Upper lobe of right lung (tissue), 1 donor: ENCODE measurements at regions not wholly inside any gene's neighbourhood (a gene's known extent, or its start where the extent isn't known, plus 50 kb on each side); places are given as distances from the start of the nearest gene placed in this dataset.
A peak's percentile ranks its signal among the peaks of the same experiment; 100 is the strongest.

ENCODE experiments used
- ATAC-seq: fragments of 200-7000 bp; cut with Tn5 transposase; one replicate; pipeline ENCODE4 v1.9.1; 2020; ENCODE audit warnings: mild to moderate bottlenecking, moderate library complexity
- DNase-seq: peaks from one replicate; pipeline ENCODE4 v3.0.0-alpha.2; 2020
- H3K27ac ChIP-seq: fragments of 200-600 bp; one replicate; pipeline ENCODE4 v1.8.0; 2022
- H3K27me3 ChIP-seq: fragments of 200-600 bp; one replicate; pipeline ENCODE4 v1.8.0; 2022; ENCODE audit warnings: mild to moderate bottlenecking
- H3K36me3 ChIP-seq: fragments of 200-600 bp; one replicate; pipeline ENCODE4 v1.8.0; 2022
- H3K4me1 ChIP-seq: fragments of 200-600 bp; one replicate; pipeline ENCODE4 v1.8.0; 2022
- H3K4me3 ChIP-seq: fragments of 200-600 bp; one replicate; pipeline ENCODE4 v1.8.0; 2022; ENCODE audit warnings: mild to moderate bottlenecking
- H3K9me3 ChIP-seq: fragments of 200-600 bp; one replicate; pipeline ENCODE4 v1.8.0; 2022
- CTCF ChIP-seq: fragments of 200-600 bp; IDR thresholded peaks from one replicate; pipeline ENCODE4 v1.8.0; 2022; ENCODE audit warnings: antibody characterized with exemption
- intact Hi-C: fragments of 100-400 bp; cut with DNase I; formaldehyde crosslinking; loops from one replicate; pipeline ENCODE4 v1.11.0; 2022
- donor health status: DM: no; HTN: yes; CAD: no; lungs with severe emphysema.

DNA sequence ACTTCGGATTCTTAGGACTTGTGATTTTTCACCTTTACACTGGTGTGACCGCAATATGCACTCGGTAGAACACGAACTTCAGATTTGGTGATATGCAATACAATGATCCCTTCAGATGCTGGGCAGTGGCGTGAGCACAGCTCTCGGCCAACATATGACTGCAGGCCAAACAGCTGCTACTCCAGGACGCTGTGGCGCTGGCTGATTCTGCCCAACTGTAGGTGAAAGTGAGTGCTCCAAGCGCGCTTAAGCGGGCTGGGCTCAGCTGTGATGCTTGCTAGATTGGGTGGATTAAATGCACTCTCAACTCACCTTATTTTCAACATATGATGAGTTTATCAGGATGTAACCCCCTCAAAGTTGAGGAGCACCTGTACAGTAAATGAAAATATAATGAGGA is 137.6 kb upstream of the RET start:
- ATAC-seq = no peak
- Histone ChIP-seq H3K4me3 (no peak overlapping the region), H3K4me1 (no peaks in the 10 kb centered on the region), H3K9me3 (no peaks in the 10 kb centered on the region), H3K27me3 (peaks cover 12% of the 10 kb centered on the region), H3K36me3 (no peaks in the 10 kb centered on the region), H3K27ac (no peak overlapping the region)
- intact Hi-C loops = no loop called here
- no peak for TF ChIP-seq CTCF
- no peak for DNase-seq

- no peak overlapping the region for H3K27ac ChIP-seq
- ATAC-seq (no peak), DNase-seq (peak; percentile 46)
- TF ChIP-seq CTCF = no peak
- H3K36me3 ChIP-seq = no peaks in the 10 kb centered on the region
- H3K9me3 ChIP-seq = no peaks in the 10 kb centered on the region
- no peaks in the 10 kb centered on the region for H3K4me1 ChIP-seq
- intact Hi-C loops = no loop called here
- H3K27me3 ChIP-seq = peaks cover 6% of the 10 kb centered on the region
- no peak overlapping the region for H3K4me3 ChIP-seq
These were observed 137.0 kb upstream of the RET start for GRCh38 chr10:42939685-42940366.

DNA sequence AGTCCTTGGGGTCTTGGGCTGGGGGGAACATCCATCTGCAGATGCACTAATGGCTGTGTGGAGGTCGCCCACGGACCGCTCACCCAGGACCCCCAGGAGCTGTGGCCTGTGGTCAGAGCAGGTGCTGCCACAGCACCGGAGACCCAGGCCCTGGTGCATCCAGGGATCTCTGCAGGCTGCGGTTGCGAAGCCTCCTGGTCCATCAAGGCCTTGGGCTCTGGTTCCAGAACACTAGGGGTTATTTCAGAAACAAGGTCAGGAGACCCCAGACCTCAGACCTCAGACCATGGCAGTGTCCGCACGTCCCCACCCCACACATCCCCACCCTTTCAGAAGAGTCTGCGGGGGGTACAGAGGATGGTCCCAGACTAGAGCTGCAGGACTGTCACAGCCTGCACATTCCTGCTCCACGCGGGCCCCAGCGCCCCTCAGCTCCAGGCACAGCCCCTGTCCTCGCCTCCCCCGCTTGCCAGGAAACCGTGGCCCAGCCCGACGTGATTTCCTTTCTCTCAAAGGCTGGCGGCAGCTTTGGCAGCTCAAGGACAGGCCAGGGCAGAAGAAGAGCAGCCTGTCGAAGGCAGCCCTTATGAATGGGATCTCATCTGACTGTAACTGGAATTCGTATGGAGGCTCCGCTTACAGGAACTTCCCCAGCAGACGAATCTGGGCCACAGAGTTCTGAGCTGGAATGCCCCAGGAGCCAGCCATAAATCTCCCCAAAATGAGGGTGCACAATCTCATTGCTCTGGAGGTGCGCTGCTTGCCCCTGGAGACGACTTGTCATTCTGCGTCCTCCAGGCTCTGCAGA is 136.2 kb upstream of the RET start:
- no peak for ATAC-seq

GRCh38 chr10:42941295-42941644 is 135.6 kb upstream of the RET start:
- DNase-seq = peak; percentile 44
- no peaks in the 10 kb centered on the region for H3K9me3 ChIP-seq
- H3K4me1 ChIP-seq = no peaks in the 10 kb centered on the region
- ATAC-seq = no peak
- H3K4me3 ChIP-seq = no peak overlapping the region
- no peaks in the 10 kb centered on the region for H3K27me3 ChIP-seq
- TF ChIP-seq CTCF = no peak
- H3K36me3 ChIP-seq = no peaks in the 10 kb centered on the region
- intact Hi-C loops = no loop called here
- no peak overlapping the region for H3K27ac ChIP-seq

More for the DNA sequence above, 136.2 kb upstream of the RET start:
- peak; percentile 53 for DNase-seq
- Histone ChIP-seq H3K9me3 (no peaks in the 10 kb centered on the region), H3K27ac (no peak overlapping the region), H3K27me3 (peaks cover 1% of the 10 kb centered on the region), H3K4me1 (no peaks in the 10 kb centered on the region), H3K4me3 (no peak overlapping the region), H3K36me3 (no peaks in the 10 kb centered on the region)
- intact Hi-C loops = no loop called here
- TF ChIP-seq CTCF = no peak

DNA sequence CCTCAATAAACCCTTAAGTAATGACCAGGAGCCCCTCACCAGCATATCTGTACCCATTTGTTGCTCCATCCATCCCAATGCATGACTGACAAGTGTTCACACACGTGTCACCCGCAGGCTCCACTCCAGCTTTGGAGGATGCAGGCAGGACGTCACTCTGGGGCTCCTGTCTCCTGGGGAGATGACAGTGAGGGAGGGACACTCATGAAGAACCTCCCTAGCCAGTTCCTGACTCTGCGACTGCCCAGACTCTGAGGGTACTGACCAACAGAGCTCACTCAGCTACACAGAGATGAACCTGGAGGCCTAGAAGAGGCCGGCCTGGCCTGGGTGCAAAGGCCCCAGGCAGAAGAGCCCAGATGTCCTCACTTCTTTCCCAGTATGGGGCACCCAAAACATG is 135.1 kb upstream of the RET start:
- intact Hi-C loops = no loop called here
- Histone ChIP-seq H3K27me3 (no peaks in the 10 kb centered on the region), H3K9me3 (no peaks in the 10 kb centered on the region), H3K4me3 (no peak overlapping the region), H3K27ac (no peak overlapping the region), H3K36me3 (no peaks in the 10 kb centered on the region), H3K4me1 (no peaks in the 10 kb centered on the region)
- no peak for TF ChIP-seq CTCF
- peak; percentile 48 for DNase-seq
- ATAC-seq = no peak
